ENCODE measurements at regions not wholly inside any gene's neighbourhood (a gene's known extent, or its start where the extent isn't known, plus 50 kb on each side); places are given as distances from the start of the nearest gene placed in this dataset.

DNA sequence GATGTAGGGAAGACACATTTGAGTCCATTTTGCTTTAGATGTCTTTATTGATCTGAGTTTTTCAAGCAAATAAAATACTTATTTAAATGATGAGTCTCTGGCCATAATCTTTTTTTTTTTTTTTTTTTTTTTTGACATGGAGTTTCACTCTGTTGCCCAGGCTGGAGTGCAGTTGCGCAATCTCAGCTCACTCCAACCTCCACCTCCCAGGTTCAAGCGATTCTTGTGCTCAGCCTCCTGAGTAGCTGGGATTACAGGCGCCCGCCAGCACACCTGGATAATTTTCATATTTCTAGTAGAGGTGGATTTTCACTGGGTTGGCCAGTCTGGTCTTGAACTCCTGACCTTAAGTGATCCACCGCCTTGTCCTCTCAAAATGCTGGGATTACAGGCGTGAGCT, 194.5 kb upstream of the MAD2L1 start:
- TF ChIP-seq CTCF (conservative IDR thresholded peaks at IDR 0.05) (no peak), ZFX (IDR thresholded peaks at IDR 0.05) (no peak)
